Loucy (cell line): ENCODE measurements at regions not wholly inside any gene's neighbourhood (a gene's known extent, or its start where the extent isn't known, plus 50 kb on each side); places are given as distances from the start of the nearest gene placed in this dataset.

Experiments used
- H2AFZ ChIP-seq: fragments of 200-600 bp; sonication (generic); 2 replicates; pipeline ENCODE4 v1.6.0; 2016; ENCODE audit warnings: antibody characterized with exemption, mild to moderate bottlenecking, low read length, moderate library complexity
- H3F3A ChIP-seq: fragments of 200-600 bp; 2 replicates; pipeline ENCODE4 v1.6.0; 2016; ENCODE audit warnings: antibody characterized with exemption, low read depth, mild to moderate bottlenecking
- H3K27me3 ChIP-seq: fragments of 200-600 bp; sonication (generic); 2 replicates; pipeline ENCODE4 v1.6.1; 2014; ENCODE audit warnings: low read length, mild to moderate bottlenecking; ENCODE audit not compliant: insufficient read depth, poor library complexity, severe bottlenecking
- H3K36me3 ChIP-seq: fragments of 200-600 bp; sonication (generic); 2 replicates; pipeline ENCODE4 v1.6.1; 2016; ENCODE audit warnings: low read length; ENCODE audit not compliant: insufficient read depth
- H3K4me1 ChIP-seq: fragments of 200-600 bp; sonication (generic); 2 replicates; pipeline ENCODE4 v1.5.1; 2014; ENCODE audit warnings: low read length, mild to moderate bottlenecking; ENCODE audit not compliant: insufficient read depth, poor library complexity, severe bottlenecking
- H3K4me2 ChIP-seq: fragments of 200-600 bp; sonication (generic); 2 replicates; pipeline ENCODE4 v1.6.0; 2014; ENCODE audit warnings: antibody characterized with exemption, low read length, low read depth, mild to moderate bottlenecking; ENCODE audit not compliant: poor library complexity, severe bottlenecking
- H3K4me3 ChIP-seq: fragments of 200-600 bp; sonication (generic); 2 replicates; pipeline ENCODE4 v1.5.1; 2014; ENCODE audit warnings: low read length, mild to moderate bottlenecking, mixed read lengths; ENCODE audit not compliant: poor library complexity, severe bottlenecking
- H3K79me2 ChIP-seq: fragments of 200-600 bp; sonication (generic); 2 replicates; pipeline ENCODE4 v1.6.1; 2014; ENCODE audit warnings: low read length; ENCODE audit not compliant: insufficient read depth
- H3K9ac ChIP-seq: fragments of 200-600 bp; sonication (generic); 2 replicates; pipeline ENCODE4 v1.6.0; 2014; ENCODE audit warnings: mild to moderate bottlenecking, low read depth, low read length, moderate library complexity; ENCODE audit not compliant: poor library complexity, severe bottlenecking
- H3K9me2 ChIP-seq: fragments of 200-600 bp; sonication (generic); replicated peaks from 2 replicates; pipeline ENCODE4 v1.6.1; 2016; ENCODE audit warnings: low read depth, low read length, mixed read lengths
- H3K9me3 ChIP-seq: fragments of 200-600 bp; sonication (generic); 2 replicates; pipeline ENCODE4 v1.6.1; 2014; ENCODE audit warnings: mild to moderate bottlenecking, antibody characterized with exemption, low read length, low read depth; ENCODE audit not compliant: insufficient read depth
- H4K20me1 ChIP-seq: fragments of 200-600 bp; sonication (generic); 2 replicates; pipeline ENCODE4 v1.6.0; 2014; ENCODE audit warnings: antibody characterized with exemption, low read length, mild to moderate bottlenecking; ENCODE audit not compliant: insufficient read depth, poor library complexity, severe bottlenecking
- EZH2phosphoT487 ChIP-seq: fragments of 200-600 bp; IDR thresholded peaks from 2 replicates; pipeline ENCODE4 v1.6.1; 2018; ENCODE audit warnings: antibody characterized with exemption, mild to moderate bottlenecking, moderate library complexity, borderline replicate concordance
- TF ChIP-seq, protein P1 (sequence below): fragments of 200-600 bp; sonication (generic); conservative IDR thresholded peaks from 2 replicates; pipeline ENCODE4 v1.5.1; 2014; ENCODE audit warnings: mild to moderate bottlenecking, antibody characterized with exemption, low read length

DNA sequence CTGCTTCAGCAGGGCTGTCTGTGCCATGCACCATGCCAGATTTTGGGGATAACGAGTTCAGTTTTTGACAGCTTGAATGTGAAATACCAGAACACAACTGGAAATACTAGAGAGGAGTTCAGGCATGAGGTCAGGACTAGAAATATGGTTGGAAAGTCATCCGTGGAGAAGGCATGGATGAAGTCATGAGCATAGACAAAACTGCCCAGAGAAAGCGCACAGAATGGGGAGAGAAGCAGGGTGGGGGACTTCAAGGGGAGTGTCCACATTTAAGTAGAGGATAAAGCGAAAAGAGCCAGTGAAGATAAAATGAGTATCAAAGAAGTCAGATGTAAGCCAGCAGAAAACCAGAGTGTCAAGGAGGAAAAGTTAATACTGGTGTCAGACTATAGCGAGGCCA is 653.4 kb upstream of the ARID1B start:
- no peaks in the 10 kb centered on the region for H3K27me3 ChIP-seq
- H3K79me2 ChIP-seq = no peaks in the 10 kb centered on the region
- no peaks in the 10 kb centered on the region for H3K9me2 ChIP-seq
- H3K4me1 ChIP-seq = no peaks in the 10 kb centered on the region
- H3K9ac ChIP-seq = no peak overlapping the region
- no peak overlapping the region for H3K4me3 ChIP-seq
- H4K20me1 ChIP-seq = no peaks in the 10 kb centered on the region
- no peaks in the 10 kb centered on the region for H3K36me3 ChIP-seq
- no peaks in the 10 kb centered on the region for H3K9me3 ChIP-seq
- no peak overlapping the region for H3K4me2 ChIP-seq
- no peaks in the 10 kb centered on the region for H3F3A ChIP-seq
- no peak for TF ChIP-seq EZH2phosphoT487
- TF ChIP-seq, protein P1, sequence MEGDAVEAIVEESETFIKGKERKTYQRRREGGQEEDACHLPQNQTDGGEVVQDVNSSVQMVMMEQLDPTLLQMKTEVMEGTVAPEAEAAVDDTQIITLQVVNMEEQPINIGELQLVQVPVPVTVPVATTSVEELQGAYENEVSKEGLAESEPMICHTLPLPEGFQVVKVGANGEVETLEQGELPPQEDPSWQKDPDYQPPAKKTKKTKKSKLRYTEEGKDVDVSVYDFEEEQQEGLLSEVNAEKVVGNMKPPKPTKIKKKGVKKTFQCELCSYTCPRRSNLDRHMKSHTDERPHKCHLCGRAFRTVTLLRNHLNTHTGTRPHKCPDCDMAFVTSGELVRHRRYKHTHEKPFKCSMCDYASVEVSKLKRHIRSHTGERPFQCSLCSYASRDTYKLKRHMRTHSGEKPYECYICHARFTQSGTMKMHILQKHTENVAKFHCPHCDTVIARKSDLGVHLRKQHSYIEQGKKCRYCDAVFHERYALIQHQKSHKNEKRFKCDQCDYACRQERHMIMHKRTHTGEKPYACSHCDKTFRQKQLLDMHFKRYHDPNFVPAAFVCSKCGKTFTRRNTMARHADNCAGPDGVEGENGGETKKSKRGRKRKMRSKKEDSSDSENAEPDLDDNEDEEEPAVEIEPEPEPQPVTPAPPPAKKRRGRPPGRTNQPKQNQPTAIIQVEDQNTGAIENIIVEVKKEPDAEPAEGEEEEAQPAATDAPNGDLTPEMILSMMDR = no peak
- H2AFZ ChIP-seq = no peak overlapping the region

DNA sequence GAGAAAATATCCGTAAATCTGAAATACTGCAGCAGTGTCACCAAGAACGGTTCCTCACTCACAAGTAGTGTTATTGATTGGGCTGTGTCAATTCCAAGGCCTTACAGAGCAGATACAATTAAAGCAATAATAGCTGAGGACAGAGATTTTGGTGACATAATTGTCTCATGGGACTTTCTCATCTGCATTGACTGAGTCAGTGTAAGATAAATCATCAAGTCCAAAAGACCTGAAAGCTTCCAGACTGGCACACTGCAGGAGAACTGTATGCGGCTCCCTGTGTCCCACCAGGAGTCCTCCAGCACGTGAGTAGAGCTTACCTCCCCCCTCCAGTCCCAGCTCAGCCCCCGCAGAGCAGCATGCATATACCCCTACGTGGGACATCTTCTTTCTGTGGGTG is 655.2 kb upstream of the ARID1B start:
- Histone ChIP-seq H3K9me3 (no peaks in the 10 kb centered on the region), H3K4me2 (no peak overlapping the region)
- TF ChIP-seq EZH2phosphoT487 = no peak
- TF ChIP-seq, protein P1 = no peak

DNA sequence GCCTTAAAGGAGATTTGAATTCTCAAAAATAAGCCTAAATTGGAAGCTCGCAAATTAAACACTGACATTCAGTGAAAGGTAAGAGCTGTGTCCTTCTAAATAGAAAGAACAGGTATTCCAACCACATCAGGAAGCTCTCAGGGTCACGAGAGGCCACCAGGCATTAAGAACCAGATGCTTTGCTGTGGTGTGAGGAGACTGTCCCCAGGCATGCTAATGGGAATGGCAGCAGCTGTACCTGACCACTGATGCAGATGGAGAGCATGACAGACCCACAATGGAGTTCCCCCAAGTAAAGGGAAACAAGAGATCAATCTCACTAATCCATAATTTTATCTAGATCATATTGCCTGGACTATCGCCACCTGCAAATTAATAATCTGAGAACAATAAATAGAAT is 658.9 kb upstream of the NOX3 start:
- H3K79me2 ChIP-seq = no peaks in the 10 kb centered on the region
- no peaks in the 10 kb centered on the region for H3K4me1 ChIP-seq
- H3K36me3 ChIP-seq = no peaks in the 10 kb centered on the region
- no peak overlapping the region for H3K4me3 ChIP-seq
- no peak overlapping the region for H2AFZ ChIP-seq
- H3F3A ChIP-seq = no peaks in the 10 kb centered on the region
- H3K9me2 ChIP-seq = no peaks in the 10 kb centered on the region
- H3K9ac ChIP-seq = no peak overlapping the region
- no peaks in the 10 kb centered on the region for H4K20me1 ChIP-seq
- H3K4me2 ChIP-seq = no peak overlapping the region
- H3K27me3 ChIP-seq = no peaks in the 10 kb centered on the region
- H3K9me3 ChIP-seq = no peaks in the 10 kb centered on the region
- TF ChIP-seq, protein P1 = no peak
- no peak for TF ChIP-seq EZH2phosphoT487

More for the DNA sequence above, 655.2 kb upstream of the ARID1B start:
- Histone ChIP-seq H3K79me2 (no peaks in the 10 kb centered on the region), H3K36me3 (no peaks in the 10 kb centered on the region), H3K9me2 (no peaks in the 10 kb centered on the region), H3K9ac (no peak overlapping the region), H3K27me3 (no peaks in the 10 kb centered on the region), H4K20me1 (no peaks in the 10 kb centered on the region), H2AFZ (no peak overlapping the region), H3K4me1 (no peaks in the 10 kb centered on the region), H3F3A (no peaks in the 10 kb centered on the region), H3K4me3 (no peak overlapping the region)
